HL-60 (cell line): ENCODE measurements at regions not wholly inside any gene's neighbourhood (a gene's known extent, or its start where the extent isn't known, plus 50 kb on each side); places are given as distances from the start of the nearest gene placed in this dataset.

Source experiments
- DNase-seq, 2 experiments: peaks; one replicate each; pipeline ENCODE4 v3.0.0-alpha.2; 2010 to 2020; ENCODE audit warnings: low read depth in 1 of 2, low spot score in 1 of 2
- H3K27ac ChIP-seq: fragments of 250-450 bp; sonication (Bioruptor Pico); replicated peaks from 2 replicates; pipeline ENCODE4 v1.5.1; 2020; ENCODE audit warnings: mild to moderate bottlenecking, moderate library complexity
- H3K27me3 ChIP-seq: fragments of 250-450 bp; sonication (Bioruptor Pico); 2 replicates; pipeline ENCODE4 v1.5.1; 2021; ENCODE audit warnings: mild to moderate bottlenecking, moderate library complexity; ENCODE audit not compliant: insufficient read depth, poor library complexity, severe bottlenecking
- H3K4me3 ChIP-seq: replicated peaks from 2 replicates; pipeline ENCODE4 v1.5.1; 2011; ENCODE audit warnings: mild to moderate bottlenecking, control low read depth, low read length; ENCODE audit not compliant: insufficient read depth
- CTCF ChIP-seq: IDR thresholded peaks from one replicate; pipeline ENCODE4 v1.5.1; 2011; ENCODE audit warnings: low read length, control low read depth, inconsistent platforms; ENCODE audit not compliant: insufficient read depth
- GABPA ChIP-seq: IDR thresholded peaks from 2 replicates; pipeline ENCODE4 v1.6.1; 2012; ENCODE audit warnings: low read depth
- POLR2AphosphoS5 ChIP-seq: IDR thresholded peaks from 2 replicates; pipeline ENCODE4 v1.6.1; 2012; ENCODE audit warnings: low read depth
- REST ChIP-seq: IDR thresholded peaks from 2 replicates; pipeline ENCODE4 v1.6.1; 2012; ENCODE audit warnings: low read depth; ENCODE audit not compliant: insufficient replicate concordance
- SPI1 ChIP-seq: IDR thresholded peaks from 2 replicates; pipeline ENCODE4 v1.6.1; 2012; ENCODE audit warnings: low read depth, mild to moderate bottlenecking, borderline replicate concordance

GRCh38 chr2:236840215-236840614 is 245.5 kb upstream of the COPS8 start:
- DNase-seq = no peak
- Histone ChIP-seq H3K4me3 (no peak overlapping the region), H3K27me3 (no peaks in the 10 kb centered on the region)

GRCh38 chr2:236840857-236841256 is 244.8 kb upstream of the COPS8 start:
- DNase-seq = no peak
- Histone ChIP-seq H3K4me3 (no peak overlapping the region), H3K27me3 (no peaks in the 10 kb centered on the region), H3K27ac (no peak overlapping the region)
- TF ChIP-seq POLR2AphosphoS5 = no peak
- no peak for TF ChIP-seq GABPA
- TF ChIP-seq REST = no peak
- TF ChIP-seq CTCF = no peak
- TF ChIP-seq SPI1 = no peak

More at GRCh38 chr2:236840215-236840614, 245.5 kb upstream of the COPS8 start:
- H3K27ac ChIP-seq = no peak overlapping the region
- TF ChIP-seq GABPA = no peak
- no peak for TF ChIP-seq REST
- no peak for TF ChIP-seq SPI1
- TF ChIP-seq POLR2AphosphoS5 = no peak
- TF ChIP-seq CTCF = no peak

GRCh38 chr2:236841389-236841788 is 244.3 kb upstream of the COPS8 start:
- no peak for DNase-seq
- TF ChIP-seq SPI1 = no peak
- TF ChIP-seq CTCF = no peak
- TF ChIP-seq GABPA = no peak
- no peak for TF ChIP-seq REST
- Histone ChIP-seq H3K27ac (no peak overlapping the region), H3K27me3 (no peaks in the 10 kb centered on the region), H3K4me3 (no peak overlapping the region)
